ENCODE measurements at regions not wholly inside any gene's neighbourhood (a gene's known extent, or its start where the extent isn't known, plus 50 kb on each side); places are given as distances from the start of the nearest gene placed in this dataset.
"Not testable (repeated sequence)": the region's sequence is repeated elsewhere in the genome, so short reads cannot be mapped to it uniquely, and the experiment has no call there.

GRCh38 chr2:53610260-53610659 lies 157.3 kb upstream of the CHAC2 start:
- DNase-seq (ENCODE audit: low read depth): no peak
- TF ChIP-seq CTCF (conservative IDR thresholded peaks at IDR 0.05; ENCODE audit: control insufficient read depth, insufficient read depth, low read depth, low read length): no peak

GRCh38 chr2:53609551-53609950 lies 158.1 kb upstream of the CHAC2 start:
- DNase-seq (ENCODE audit: low read depth): no peak
- no peak for TF ChIP-seq CTCF (conservative IDR thresholded peaks at IDR 0.05; ENCODE audit: control insufficient read depth, insufficient read depth, low read depth, low read length)
- no peak overlapping the region for H3K4me3 ChIP-seq (ENCODE audit: control insufficient read depth, low read depth, low read length)

More at GRCh38 chr2:53610260-53610659, 157.3 kb upstream of the CHAC2 start:
- H3K4me3 ChIP-seq (ENCODE audit: control insufficient read depth, low read depth, low read length): no peak overlapping the region

- no peak for TF ChIP-seq CTCF (conservative IDR thresholded peaks at IDR 0.05; ENCODE audit: control insufficient read depth, insufficient read depth, low read depth, low read length)
- no peak overlapping the region for H3K4me3 ChIP-seq (ENCODE audit: control insufficient read depth, low read depth, low read length)
- no peak for DNase-seq (ENCODE audit: low read depth)
Observed at GRCh38 chr2:53608293-53608692, 159.3 kb upstream of the CHAC2 start.

- TF ChIP-seq CTCF (conservative IDR thresholded peaks at IDR 0.05; ENCODE audit: control insufficient read depth, insufficient read depth, low read depth, low read length): no peak
- DNase-seq (ENCODE audit: low read depth): peak; percentile 13
Observed at GRCh38 chr2:53600815-53601214, 166.8 kb upstream of the CHAC2 start.

GRCh38 chr2:53586733-53587612 lies 180.6 kb upstream of the CHAC2 start:
- peak overlapping the region; percentile 16 for H3K4me3 ChIP-seq (ENCODE audit: control insufficient read depth, low read depth, low read length)
- not testable (repeated sequence) for DNase-seq (ENCODE audit: low read depth)

More at GRCh38 chr2:53600815-53601214, 166.8 kb upstream of the CHAC2 start:
- no peak overlapping the region for H3K4me3 ChIP-seq (ENCODE audit: control insufficient read depth, low read depth, low read length)

GRCh38 chr2:53584986-53585385 lies 182.6 kb upstream of the CHAC2 start:
- DNase-seq (ENCODE audit: low read depth): no peak
- no peak overlapping the region for H3K4me3 ChIP-seq (ENCODE audit: control insufficient read depth, low read depth, low read length)
- TF ChIP-seq CTCF (conservative IDR thresholded peaks at IDR 0.05; ENCODE audit: control insufficient read depth, insufficient read depth, low read depth, low read length): no peak

GRCh38 chr2:53583583-53583982 lies 184.0 kb upstream of the CHAC2 start:
- no peak for DNase-seq (ENCODE audit: low read depth)
- H3K4me3 ChIP-seq (ENCODE audit: control insufficient read depth, low read depth, low read length): no peak overlapping the region
- no peak for TF ChIP-seq CTCF (conservative IDR thresholded peaks at IDR 0.05; ENCODE audit: control insufficient read depth, insufficient read depth, low read depth, low read length)
